ENCODE measurements at regions not wholly inside any gene's neighbourhood (a gene's known extent, or its start where the extent isn't known, plus 50 kb on each side); places are given as distances from the start of the nearest gene placed in this dataset.

GRCh38 chr18:40897884-40898283 lies 1057.2 kb upstream of the PIK3C3 start:
- DNase-seq (ENCODE audit: low read depth in 1 of 2, low spot score in 2 of 2) (no peak), FAIRE-seq (peak; percentile 57)
- Histone ChIP-seq H3K4me3 (ENCODE audit: extremely low read depth in 1 of 4, insufficient read depth in 2 of 4, low read depth in 3 of 4, low read length in 4 of 4) (no peak overlapping the region; a peak in 1 of 8 replicates), H3K4me1 (replicated peaks in 1 of 4; ENCODE audit: control insufficient read depth in 3 of 4, insufficient read depth in 4 of 4, low read length in 3 of 4) (peaks cover 1 to 10% (median 4%) of the 10 kb centered on the region in 4 experiments; a peak in 6 of 7 replicates), H2BK12ac (ENCODE audit: low read depth, low read length) (no peak overlapping the region), H3K23me2 (ENCODE audit: low read depth, low read length) (no peaks in the 10 kb centered on the region), H3K4ac (replicated peaks; ENCODE audit: insufficient read length, low read depth, low read length) (no peak overlapping the region), H3K27ac (ENCODE audit: low read depth, low read length) (no peak overlapping the region), H3K14ac (ENCODE audit: insufficient read length) (no peak overlapping the region), H3K23ac (ENCODE audit: insufficient read length) (no peak overlapping the region), H2BK5ac (ENCODE audit: low read depth, low read length) (no peak overlapping the region), H3K36me3 (ENCODE audit: control insufficient read depth in 2 of 4, insufficient read depth in 4 of 4, low read length in 3 of 4) (no peaks in the 10 kb centered on the region), H3K18ac (ENCODE audit: extremely low read depth, low read length) (peak overlapping the region; percentile 22; the same call in 1 of the 2 replicates), H2BK120ac (replicated peaks; ENCODE audit: low read depth, low read length) (no peak overlapping the region), H3K27me3 (replicated peaks in 1 of 4; ENCODE audit: control insufficient read depth in 3 of 4, extremely low read depth in 1 of 4, insufficient read depth in 3 of 4, low read length in 3 of 4) (no peaks in the 10 kb centered on the region), H2BK20ac (ENCODE audit: low read length) (no peak overlapping the region), H3K56ac (replicated peaks; ENCODE audit: insufficient read length, low read depth, low read length) (no peak overlapping the region), H2BK15ac (ENCODE audit: low read length) (no peak overlapping the region), H2AFZ (ENCODE audit: low read length) (no peak overlapping the region), H3K79me2 (ENCODE audit: control insufficient read depth in 1 of 2, insufficient read depth in 2 of 2, low read length in 2 of 2) (no peaks in the 10 kb centered on the region), H4K91ac (replicated peaks; ENCODE audit: insufficient read length, low read length) (no peak overlapping the region), H4K8ac (ENCODE audit: extremely low read depth, insufficient read depth, low read length) (no peak overlapping the region), H3K79me1 (ENCODE audit: low read depth, low read length) (no peaks in the 10 kb centered on the region), H3K4me2 (ENCODE audit: insufficient read depth in 1 of 2, low read depth in 2 of 2, low read length in 2 of 2) (no peak overlapping the region), H4K5ac (ENCODE audit: insufficient read length, low read depth, low read length) (no peak overlapping the region), H4K20me1 (replicated peaks in 1 of 2; ENCODE audit: control insufficient read depth in 1 of 2, insufficient read depth in 2 of 2, low read length in 2 of 2) (no peaks in the 10 kb centered on the region), H3K9me3 (ENCODE audit: insufficient read depth in 2 of 2, low read depth in 1 of 2, low read length in 1 of 2) (no peaks in the 10 kb centered on the region), H2AK5ac (ENCODE audit: low read depth, low read length) (no peak overlapping the region), H3K9ac (replicated peaks in 1 of 4; ENCODE audit: extremely low read depth in 1 of 4, low read depth in 3 of 4, low read length in 3 of 4) (no peak overlapping the region)
- WGBS, 2 experiments (ENCODE audit: extremely low coverage in 1 of 2, insufficient coverage in 1 of 2, insufficient read length in 1 of 2, insufficient replicate concordance in 2 of 2, low coverage in 1 of 2, low lambda C conversion rate in 2 of 2, missing lambda C conversion rate in 1 of 2), result 58% methylated on average over 3 of the region's 3 CpGs; no CpG with 5 or more reads in 1 of the 2 experiments
- peak; percentile 36; the same call in 1 of the 2 replicates for TF ChIP-seq SP1 (IDR thresholded peaks at IDR 0.05; ENCODE audit: low read depth, low read length)
- TF ChIP-seq ASH2L (IDR thresholded peaks at IDR 0.05; ENCODE audit: low read length), result peak; percentile 56
- 0 out of 2 replicates have a peak, but pooled peaks have one; percentile 34 for TF ChIP-seq POU5F1 (IDR thresholded peaks at IDR 0.05; ENCODE audit: low read depth, low read length)
- TF ChIP-seq MAX (IDR thresholded peaks at IDR 0.05), result peak; percentile 64
- TF ChIP-seq YY1 (IDR thresholded peaks at IDR 0.05; ENCODE audit: low read depth, low read length), result peak; percentile 50; the same call in 1 of the 2 replicates
- TF ChIP-seq SIN3A (conservative IDR thresholded peaks at IDR 0.05 in 1 of 2, IDR thresholded peaks at IDR 0.05 in 1 of 2; ENCODE audit: low read depth in 1 of 2, low read length in 2 of 2), result peak; percentile 46 to 82; a peak in 1 of 4 replicates
- TF ChIP-seq EGR1 (IDR thresholded peaks at IDR 0.05; ENCODE audit: borderline replicate concordance, low read depth, low read length), result no peak
- TF ChIP-seq TEAD4 (IDR thresholded peaks at IDR 0.05; ENCODE audit: low read depth, low read length), result no peak
- ChIA-PET CTCF (ENCODE audit: partially characterized antibody) (no interaction called here), POLR2A (ENCODE audit: partially characterized antibody) (interaction anchor here (1.0 kb wide), 1 partner anchor 11 kb away, joined by 3 read pairs; no protein-coding TSS in a partner anchor)

All from H1 (cell line).